HG03354 (cell line): ENCODE measurements at regions not wholly inside any gene's neighbourhood (a gene's known extent, or its start where the extent isn't known, plus 50 kb on each side); places are given as distances from the start of the nearest gene placed in this dataset.

Experiments used
- ATAC-seq: cut with Tn5 transposase; IDR thresholded peaks from one replicate; pipeline ENCODE4 v1.9.1; 2021; ENCODE audit warnings: mild to moderate bottlenecking; ENCODE audit not compliant: unreplicated experiment, poor library complexity, severe bottlenecking

GRCh38 chr15:39429898-39430357, 151.0 kb upstream of the THBS1 start:
- peak; percentile 34 for ATAC-seq

- no peak for ATAC-seq
These were observed 150.5 kb upstream of the THBS1 start for GRCh38 chr15:39430389-39430788.

DNA sequence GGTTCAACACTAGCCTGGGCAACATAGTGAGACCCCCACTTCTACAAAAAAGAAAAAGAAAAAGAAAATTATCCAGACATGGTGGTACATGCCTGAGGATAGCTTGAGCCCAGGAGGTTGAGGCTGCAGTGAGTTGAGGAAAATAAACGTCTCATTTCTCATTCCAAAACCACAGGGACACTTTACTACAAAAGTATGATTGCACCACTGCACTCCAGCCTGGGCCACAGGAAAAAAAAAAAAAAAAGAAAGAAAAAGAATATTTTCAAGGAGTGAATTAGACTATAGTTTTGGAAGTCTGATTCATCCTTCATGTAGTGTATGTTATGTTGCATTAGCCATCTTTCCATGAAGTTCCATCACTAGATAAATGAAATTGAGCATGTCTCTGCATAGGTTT, 149.5 kb upstream of the THBS1 start:
- ATAC-seq: no peak

- ATAC-seq: no peak
These were observed 148.9 kb upstream of the THBS1 start for GRCh38 chr15:39432026-39432425.

DNA sequence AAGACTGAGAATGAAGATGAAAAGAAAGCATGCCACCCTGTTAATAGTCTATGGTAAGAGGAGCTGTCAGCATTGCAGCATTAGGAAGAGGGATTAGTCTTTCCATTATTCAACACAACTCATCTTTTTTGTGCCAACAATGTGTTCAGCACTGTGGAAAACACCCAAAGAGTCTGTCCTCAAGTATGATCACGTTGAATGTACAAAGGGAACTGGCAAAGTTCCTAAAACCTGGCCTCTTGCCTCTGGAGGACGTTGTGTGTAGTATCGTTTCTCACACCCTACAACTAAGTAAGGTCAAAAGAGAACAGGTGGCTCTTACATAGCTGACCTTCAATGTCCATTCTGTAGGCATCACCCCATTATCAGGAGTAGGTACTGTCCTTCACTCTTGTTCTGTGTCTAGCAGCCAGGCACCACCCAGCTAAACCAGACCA, 147.9 kb upstream of the THBS1 start:
- no peak for ATAC-seq

DNA sequence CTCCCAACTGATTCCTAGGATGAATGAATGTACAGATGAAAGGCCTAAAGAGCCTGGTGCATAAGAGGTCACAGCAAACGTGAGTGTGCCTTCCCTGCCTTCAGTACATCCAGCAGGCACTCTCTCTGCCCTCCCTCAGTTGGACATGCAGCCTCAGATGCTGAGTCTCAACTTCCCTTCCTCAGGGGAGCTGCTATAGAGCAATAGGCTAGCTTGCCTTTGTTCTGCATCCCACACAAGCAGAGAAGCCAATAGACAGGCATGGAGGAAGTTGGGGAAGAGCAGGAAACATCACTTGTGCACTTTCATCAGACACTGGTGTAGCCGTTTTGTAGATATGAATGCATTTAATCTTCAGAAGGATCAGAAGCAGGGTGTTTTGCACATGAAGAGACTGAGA, 147.5 kb upstream of the THBS1 start:
- ATAC-seq: no peak

DNA sequence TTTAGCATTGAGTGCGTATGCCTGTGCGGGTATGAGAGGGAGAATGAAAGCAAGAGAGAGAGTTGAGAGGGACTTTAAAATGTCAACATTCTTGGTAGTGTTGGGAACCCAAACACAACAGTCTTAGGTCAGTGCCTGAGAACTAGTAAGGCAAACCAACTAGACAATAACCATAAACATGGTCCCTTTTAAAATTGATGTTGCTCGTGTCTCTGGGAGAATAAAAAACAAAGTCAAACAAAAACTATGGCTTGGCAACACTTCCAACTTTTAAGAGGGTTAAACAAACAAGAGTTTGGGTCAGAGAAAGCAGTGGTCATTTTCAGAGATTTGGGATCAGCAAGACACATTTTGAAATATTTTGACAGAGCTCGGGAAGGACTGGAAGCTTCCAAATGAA, 146.7 kb upstream of the THBS1 start:
- no peak for ATAC-seq

DNA sequence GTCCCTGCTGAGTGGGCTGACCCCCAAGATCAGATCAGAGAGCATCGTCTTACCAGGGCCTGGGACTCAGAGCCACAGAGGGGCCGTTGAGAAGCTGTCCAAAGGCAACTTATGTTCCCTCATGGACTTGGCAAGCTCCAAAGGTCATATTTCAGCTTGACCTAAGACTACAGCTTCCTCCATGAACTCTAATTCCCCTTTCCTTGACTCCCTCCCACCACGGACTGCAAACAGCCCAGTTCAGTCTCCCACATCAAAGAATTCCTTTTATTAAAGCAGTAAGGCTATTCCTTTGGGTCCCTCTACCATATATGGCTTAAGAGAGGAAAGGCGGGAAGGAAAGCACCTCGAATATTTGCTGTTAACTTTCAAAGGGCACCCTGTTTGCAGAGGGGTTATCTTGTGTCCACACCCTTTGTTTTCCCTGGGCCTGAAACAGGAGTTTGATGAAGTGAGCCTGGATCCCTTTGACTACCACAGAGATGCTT, 146.1 kb upstream of the THBS1 start:
- ATAC-seq: no peak

DNA sequence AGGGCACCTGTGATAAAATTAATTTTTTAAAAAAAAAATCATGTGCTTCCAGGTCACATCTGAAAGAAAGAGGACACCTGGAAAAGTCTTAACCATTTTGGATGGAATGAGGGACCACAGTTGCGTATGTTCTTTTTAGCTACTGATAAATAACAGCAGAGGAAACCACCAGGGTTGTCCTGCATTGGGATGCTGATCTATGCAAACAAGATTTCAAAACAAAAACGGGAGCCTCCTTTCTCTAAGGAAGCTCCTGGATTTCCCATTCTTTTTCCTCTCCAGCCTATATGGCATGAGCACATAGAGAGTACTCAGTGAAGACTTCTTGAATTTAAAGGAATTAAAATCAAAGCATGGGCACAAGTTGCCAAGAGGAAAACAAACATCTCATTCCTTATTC, 145.6 kb upstream of the THBS1 start:
- no peak for ATAC-seq

DNA sequence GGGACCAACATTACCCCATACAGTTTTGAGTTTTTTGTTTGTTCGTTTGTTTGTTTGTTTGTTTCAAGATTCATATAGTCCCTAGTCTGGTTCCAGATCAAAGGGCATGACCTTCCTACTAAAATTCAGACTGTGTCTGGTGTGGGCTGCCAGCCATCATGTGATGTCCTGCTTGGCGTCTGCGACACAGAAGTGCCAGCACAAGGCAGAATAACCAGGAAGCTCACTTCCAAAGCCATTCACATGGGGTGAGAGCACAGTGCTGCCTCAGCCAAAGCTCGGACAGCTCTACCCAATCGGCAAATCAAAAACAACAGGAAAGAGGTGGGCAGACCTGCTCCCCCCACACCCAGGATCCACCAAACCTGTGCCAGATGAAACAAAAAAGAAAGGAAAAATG, 142.6 kb upstream of the THBS1 start:
- ATAC-seq: no peak

DNA sequence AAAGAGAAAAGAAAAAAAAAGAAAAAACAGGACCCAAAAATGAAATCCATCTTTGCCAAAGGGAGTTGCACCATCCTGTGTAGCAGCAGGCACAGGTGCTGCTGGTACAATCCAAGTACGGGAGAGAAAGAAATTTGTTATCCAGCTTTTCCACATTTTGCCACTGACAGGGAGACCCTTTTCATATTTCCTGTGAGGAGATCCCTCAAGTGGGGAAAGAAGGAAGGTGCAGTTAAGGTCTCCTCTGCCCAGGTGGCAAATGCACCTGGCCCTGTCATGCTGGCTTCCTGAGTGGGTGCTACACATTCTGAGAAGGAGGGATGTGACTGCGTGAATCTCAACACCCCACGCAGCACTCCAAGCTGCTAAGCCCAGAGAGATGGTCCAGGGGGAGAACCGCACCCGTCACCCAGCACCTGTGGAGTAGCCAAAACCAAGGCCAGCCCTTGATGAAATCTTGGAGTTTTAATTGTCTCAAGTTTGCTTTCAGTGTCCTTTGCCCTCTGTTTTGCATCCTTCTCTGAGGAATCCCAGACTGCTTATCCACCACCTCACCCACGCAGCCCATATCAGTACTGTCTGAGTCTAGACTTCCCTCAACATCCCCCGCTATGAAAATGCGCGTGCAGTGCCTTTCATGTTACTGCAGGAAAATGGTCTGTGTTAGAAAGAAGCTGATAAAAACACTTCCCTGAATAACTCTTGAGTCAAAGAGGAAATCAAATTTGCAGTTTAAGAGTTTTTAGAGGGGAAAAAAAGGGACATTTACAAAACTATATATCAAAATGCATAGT, 141.9 kb upstream of the THBS1 start:
- ATAC-seq: no peak

- ATAC-seq: no peak
These were observed 138.0 kb upstream of the THBS1 start for GRCh38 chr15:39442898-39443297.

- ATAC-seq: no peak
These were observed 137.1 kb upstream of the THBS1 start for GRCh38 chr15:39443659-39444219.

DNA sequence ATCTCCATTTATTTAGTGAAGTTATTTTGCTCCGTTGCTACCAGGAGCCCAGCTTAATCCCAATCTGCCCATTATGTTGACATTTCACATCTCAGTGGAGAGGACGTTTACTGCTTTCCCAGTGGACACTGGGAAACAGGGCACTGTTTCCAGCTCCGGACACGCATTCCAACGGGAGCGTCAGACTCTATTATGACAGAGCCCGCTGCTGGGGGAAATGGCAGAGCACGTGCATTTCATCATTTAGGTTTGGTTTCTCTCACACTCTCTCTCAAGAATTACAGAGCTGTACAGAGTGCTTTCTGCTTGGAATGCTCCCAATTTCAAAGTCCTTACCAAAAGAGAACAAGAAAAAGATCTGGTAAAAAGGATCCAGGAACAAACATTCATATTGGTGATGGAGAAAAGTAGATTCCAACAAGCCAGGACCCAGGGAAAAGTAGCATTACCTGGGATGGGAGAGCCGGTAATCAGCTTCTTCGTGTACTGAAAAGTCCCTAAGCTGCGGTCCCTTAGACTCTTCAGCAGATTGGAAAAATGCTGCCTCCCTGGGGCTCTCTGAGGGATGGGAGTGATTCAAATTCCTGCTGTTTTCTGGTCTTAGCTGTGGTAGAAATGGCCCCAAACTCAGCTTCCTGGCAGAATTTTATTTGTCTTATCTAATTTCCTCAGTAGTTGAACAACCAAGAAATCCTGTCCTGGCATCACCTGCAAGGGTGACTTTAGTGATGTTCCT, 136.0 kb upstream of the THBS1 start:
- no peak for ATAC-seq

GRCh38 chr15:39445931-39446330, 134.9 kb upstream of the THBS1 start:
- ATAC-seq: no peak

DNA sequence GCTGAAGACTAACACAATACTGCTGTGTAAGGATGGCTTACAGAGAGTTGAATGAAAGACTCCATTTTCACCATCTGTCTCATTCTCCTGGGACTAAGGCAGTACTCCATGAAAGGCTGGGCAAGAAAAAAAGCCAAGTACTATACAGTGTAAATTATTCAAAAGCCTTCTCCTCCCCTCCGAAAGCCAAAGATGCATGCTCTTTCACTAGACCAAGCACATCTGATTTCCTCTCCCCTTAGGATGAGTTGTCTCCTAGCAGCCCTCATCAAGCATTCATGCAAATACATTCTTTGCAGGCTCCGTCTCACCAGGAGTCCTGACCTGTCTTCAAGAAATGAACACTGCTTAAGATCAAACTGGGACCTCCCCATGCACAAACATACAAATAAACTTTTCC, 133.5 kb upstream of the THBS1 start:
- ATAC-seq: no peak

- no peak for ATAC-seq
These were observed 133.0 kb upstream of the THBS1 start for GRCh38 chr15:39447881-39448280.

DNA sequence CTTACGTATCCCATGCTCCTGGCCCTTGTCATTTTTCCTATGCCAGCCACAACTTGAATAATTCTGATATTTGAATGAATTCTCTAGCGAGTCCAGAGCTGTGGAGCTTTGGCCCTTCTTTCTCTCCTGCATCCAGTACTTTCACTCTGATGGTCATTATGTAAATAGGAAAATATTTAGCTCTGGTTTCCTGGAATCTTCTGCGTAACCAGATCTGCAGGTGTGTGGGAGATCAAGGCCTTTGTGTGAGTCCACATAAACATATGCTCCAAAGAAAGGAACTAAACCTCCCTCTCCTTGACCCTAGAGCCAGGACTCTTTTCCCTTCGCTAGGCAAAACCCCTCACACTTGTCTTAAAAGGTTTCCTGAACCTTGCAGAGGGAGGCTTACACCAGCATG, 132.5 kb upstream of the THBS1 start:
- no peak for ATAC-seq

- no peak for ATAC-seq
These were observed 129.7 kb upstream of the THBS1 start for GRCh38 chr15:39451121-39451688.

DNA sequence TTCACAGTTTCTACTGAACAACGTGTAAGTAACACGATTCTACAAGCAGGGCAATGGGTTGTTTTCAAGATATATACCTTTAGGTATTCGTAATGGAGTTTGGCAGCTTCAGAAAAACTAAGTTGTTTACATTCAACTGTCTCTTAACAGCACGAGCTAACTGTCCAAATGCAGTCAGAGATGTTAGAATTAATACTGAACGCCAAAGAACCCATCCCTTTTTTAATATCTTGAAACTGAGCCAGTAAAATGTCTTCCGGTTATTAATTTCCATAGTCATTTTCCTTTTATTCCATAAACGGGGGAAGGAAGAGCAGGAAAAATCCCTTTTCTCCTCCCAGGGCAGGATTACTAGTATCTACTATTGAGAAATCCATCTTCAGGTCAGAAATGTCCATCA, 129.0 kb upstream of the THBS1 start:
- no peak for ATAC-seq
